Activated T-helper 1 cell treated with anti-CD3 and anti-CD28 coated beads, Interleukin-2, amount 50 U/mL, for 16 hours (primary cell): ENCODE measurements at regions not wholly inside any gene's neighbourhood (a gene's known extent, or its start where the extent isn't known, plus 50 kb on each side); places are given as distances from the start of the nearest gene placed in this dataset.

Experiments
- DNase-seq, 2 donors: peaks; one replicate each; pipeline ENCODE4 v3.0.0-alpha.2; 2020; ENCODE audit warnings: low read depth in 1 of 2, low spot score in 1 of 2

- DNase-seq: no peak
Measured at GRCh38 chr1:209051570-209051969, 531.9 kb upstream of the CAMK1G start.

GRCh38 chr1:209053587-209053986 lies 529.9 kb upstream of the CAMK1G start:
- DNase-seq: no peak

- no peak for DNase-seq
Measured at GRCh38 chr1:209057083-209057482, 526.4 kb upstream of the CAMK1G start.

DNA sequence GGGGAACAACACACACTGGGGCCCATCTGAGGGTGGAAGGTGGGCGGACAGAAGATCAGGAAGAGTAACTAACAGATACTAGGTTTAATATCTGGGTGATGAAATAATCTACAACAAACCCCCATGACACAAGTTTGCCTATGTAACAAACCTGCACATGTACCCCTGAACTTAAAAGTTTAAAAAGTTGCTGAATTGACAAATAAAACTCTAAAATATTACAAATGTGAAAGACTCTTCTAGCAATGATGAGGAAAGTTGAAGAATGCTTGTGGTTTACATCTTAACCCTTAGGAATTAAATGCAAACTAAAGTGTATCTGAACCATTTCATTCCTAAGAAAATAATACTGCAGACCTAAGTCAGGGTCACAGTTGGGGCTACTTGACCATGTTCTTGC lies 525.6 kb upstream of the CAMK1G start:
- DNase-seq: no peak

- DNase-seq: no peak
Measured at GRCh38 chr1:209059376-209059775, 524.1 kb upstream of the CAMK1G start.

DNA sequence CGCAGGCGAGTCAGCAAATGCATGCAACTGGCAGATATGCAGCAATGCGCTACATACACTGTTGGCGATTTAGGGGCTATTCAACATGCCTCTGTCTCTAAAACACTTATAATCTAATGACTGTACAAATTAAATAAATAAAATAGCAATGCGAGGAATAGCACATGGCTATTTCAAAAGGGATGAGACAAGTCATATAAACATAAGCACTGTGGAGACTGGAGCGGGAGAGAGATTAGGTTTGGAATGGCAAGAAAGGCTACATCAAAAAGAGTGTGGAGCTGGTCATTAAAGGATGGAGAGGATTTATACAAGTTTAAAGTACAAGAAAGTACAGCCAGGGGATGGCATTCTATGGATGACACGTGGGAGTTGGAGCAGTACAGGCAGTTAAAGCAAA lies 523.5 kb upstream of the CAMK1G start:
- DNase-seq: no peak

- no peak for DNase-seq
Measured at GRCh38 chr1:209062081-209062620, 521.4 kb upstream of the CAMK1G start.

DNA sequence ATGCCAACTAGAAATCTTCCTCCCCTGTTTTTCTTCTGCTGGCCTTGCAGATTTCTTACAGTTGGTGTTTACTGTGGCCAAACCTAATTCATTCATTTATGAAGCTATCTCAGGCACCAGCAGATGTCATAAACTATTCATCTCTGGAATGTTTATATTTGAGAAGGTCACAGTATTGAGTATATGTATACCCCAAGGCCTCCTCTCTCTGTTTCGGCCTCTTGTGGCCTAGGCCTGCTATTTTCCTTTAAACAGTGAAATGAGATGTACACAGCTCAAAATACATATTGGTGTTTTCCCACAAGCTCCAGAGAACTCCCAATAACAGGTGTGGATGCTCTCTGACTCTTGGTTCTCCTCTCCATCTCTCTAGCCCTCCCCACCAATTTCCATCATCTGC lies 520.7 kb upstream of the CAMK1G start:
- DNase-seq: no peak

DNA sequence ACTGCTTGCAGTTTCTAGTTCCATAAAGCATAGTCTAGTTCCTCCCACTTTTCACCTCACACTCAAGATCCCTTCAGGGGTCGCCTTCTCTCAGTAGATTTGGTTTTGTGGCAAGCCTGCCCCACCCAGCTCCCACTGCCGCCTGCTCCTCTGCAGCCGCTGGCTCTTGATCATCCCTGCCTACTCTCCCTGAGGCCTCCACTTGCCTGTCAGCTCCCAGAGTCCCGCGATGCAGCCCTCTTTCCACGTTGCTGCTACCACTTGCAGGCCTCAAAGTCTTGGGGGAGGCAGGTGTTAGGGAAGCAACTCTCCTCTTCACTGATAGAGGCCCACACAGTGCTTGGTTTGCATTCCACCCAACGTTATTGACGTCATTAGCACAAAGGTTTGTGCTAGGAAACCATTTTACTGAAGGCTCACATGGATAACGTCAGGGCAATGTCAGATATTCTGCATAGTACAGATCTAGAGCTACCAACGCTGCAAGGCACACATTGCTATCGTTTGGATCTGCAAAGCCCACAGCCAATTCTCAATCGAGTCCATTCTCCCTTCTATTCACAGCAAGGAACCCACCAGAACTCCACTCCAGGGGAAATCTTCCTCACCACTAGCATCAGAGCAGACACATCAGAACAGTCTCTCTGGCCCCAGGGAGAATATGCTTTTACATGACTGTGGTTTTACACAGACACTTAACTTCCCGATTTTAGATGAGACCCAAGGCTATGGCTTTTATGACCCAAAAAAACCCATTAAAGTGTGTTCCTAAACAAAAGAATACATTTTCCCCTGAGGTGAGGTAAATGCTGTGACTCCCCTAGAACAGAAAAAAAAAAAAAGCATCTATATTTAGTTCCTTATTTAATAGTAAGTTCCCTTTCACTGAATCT lies 519.5 kb upstream of the CAMK1G start:
- no peak for DNase-seq

DNA sequence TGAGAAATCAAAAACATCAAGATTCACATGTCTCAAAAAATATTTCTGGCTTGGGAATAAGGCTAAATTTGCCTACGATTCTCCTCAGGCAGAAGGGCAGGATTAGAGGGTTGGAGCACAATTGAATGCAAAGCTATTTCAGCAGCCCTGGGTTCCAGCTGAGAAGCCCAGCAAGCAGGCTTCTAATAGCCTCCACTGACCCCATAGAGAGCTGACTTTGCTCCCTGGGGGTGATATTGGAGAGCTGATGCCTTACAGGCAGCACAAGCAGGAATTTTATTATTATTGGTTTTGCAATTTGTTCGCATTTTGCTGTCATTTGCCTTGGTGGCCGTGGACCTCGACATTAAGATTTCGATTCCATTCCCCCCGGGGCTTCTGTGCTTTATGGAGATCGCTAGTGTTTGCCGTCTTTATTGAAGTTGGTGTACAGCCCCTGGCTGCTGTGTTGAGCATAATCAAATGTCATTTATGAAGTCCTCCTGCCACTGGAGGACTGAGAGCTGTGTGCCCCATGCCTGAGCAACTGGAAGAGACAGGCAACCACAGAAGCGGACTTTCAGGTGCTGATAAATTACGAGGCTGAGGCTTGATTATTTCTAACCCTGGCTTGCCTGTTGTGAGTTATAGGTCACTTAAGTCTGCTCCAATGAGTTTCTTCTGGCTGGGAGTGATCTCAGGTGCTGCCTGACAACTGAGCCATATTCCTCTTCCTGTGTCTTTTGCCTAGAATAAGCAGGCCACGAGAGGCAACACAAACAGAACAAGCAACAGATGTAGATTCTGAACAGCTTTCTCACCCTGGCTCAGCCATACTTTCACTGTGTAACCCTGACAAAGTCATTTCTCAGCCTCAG lies 518.4 kb upstream of the CAMK1G start:
- DNase-seq: no peak

DNA sequence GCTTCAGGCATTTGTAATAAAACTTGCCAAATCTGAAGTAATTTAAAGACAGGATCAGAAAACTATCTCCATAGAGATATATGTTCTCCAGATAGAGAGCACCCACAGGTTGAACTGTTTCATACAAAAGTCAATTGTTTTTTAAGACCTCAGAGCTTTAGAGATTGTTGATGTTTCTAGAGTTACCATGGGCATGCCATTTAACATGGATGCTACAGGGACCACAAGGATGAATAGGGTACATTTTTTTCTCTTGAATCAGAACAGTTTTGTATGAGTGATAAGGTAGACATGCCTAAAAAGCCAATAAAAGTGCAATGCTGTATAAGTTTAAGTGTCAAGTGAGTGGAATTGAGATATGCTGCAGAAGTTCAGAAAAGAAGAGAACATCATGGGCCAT lies 511.0 kb upstream of the CAMK1G start:
- DNase-seq: no peak

DNA sequence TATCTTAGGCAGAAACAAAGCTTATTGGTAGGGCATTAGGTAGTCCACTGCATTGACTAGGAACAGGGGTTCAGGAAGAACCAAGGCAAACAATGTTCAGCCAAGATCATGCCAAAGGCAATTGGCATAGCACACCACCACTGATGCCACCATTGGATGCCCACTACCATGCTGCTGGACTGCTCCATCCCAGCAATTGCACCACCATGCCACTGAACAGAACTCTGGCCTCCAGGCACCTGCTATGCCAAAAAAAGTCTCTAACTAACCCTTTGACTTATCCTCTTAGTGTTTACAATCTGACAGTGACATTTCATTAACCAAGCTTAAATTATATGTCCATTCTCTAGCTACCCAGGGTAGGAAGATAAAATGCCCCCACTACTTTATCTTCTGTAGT lies 509.6 kb upstream of the CAMK1G start:
- no peak for DNase-seq

DNA sequence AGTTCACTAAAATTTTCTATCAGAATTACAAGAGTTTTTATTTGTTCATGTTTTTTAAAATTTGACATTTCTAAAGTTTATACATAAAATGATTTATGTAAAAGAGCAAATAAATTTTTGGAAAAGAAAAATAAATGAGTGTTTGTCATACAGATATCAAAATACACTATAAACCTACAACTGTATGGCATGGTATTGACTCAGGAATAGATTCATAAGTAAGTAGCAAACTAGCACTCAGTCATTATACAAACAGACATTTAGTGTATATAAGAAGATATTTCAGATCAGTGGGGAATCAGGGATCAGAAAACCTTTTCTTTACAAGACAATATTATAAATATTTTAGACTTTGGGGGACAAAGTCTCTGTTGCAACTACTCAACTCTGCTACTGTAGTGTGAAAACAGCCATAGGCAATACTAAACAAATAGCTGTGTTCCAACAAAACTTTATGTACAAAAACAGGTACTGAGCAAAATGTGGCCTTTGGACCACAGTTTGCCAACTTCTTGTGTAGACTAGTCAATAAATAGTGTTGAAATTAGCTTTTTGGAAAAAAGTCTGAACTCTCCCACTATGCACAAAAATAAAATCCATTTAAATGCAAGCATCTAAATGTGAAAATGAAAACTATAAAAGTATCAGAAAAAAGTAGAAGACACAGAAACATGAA lies 508.8 kb upstream of the CAMK1G start:
- DNase-seq: no peak

DNA sequence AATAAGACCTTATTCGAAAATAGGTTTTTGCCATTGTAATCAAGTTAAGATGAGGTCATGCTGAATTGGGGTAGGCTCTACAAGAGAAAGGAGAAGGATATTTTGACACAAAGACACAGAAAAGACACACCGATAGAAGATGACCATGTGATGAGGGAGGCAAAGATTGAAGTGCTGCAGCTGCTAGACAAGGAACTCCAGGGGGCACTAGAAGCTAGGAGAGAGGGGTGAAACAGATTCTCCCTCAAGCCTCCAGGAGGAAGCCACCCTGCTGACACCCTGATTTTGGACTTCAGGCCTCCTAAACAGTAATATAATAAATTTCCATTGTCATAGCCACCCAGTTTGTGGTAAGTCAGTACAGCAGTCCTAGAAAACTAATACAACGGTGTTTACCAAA lies 506.8 kb upstream of the CAMK1G start:
- DNase-seq: no peak

GRCh38 chr1:209080170-209080781 lies 503.2 kb upstream of the CAMK1G start:
- DNase-seq: no peak

- no peak for DNase-seq
Measured at GRCh38 chr1:209086486-209087192, 496.9 kb upstream of the CAMK1G start.

GRCh38 chr1:209094384-209094783 lies 489.1 kb upstream of the CAMK1G start:
- no peak for DNase-seq

DNA sequence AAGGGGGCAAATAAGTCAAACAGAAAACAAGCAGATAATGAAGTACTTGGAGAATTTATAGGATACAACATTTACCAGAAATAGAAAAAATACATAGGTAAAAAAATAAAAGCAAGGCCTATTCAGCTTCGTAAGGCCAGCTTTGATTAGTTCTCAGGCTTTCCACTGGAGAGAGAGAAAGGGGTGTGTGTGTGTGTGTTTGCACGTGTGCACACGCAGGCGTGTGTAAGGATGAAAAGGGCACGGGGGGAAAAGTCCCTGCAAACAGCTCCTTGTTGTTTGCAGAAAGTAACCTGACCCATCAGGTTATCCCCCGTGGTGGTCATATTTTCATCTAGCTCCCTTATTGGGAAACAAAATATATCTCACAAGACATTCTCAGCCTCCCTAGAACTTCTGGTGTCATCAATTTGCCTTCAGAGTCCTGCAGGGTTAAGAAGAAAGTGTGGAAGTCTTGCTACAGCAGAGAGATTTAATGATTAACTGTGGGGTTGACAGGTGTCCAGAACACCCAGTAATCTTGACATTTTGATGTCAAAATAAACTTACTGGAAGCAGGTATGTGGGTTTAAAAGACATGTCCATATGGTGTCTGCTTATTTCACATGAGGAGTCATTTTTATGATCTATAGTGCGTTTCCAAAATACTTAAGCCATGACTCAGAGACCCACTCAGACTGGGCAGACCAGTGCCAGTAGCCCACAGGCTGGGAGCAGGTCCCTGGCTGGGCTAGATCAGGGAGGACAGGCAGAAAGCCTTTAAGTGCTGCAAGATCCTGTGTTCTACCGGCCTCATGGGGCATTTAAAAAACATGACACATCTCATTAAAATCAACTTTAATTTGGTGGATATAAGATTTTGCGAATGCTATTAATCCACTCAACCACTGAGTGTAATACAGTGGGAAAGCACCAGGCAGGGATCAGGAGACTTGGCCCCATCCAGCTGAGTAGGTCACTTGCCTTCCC lies 487.6 kb upstream of the CAMK1G start:
- DNase-seq: no peak

- no peak for DNase-seq
Measured at GRCh38 chr1:209100460-209100859, 483.1 kb upstream of the CAMK1G start.
